ENCODE measurements at regions not wholly inside any gene's neighbourhood (a gene's known extent, or its start where the extent isn't known, plus 50 kb on each side); places are given as distances from the start of the nearest gene placed in this dataset.

DNA sequence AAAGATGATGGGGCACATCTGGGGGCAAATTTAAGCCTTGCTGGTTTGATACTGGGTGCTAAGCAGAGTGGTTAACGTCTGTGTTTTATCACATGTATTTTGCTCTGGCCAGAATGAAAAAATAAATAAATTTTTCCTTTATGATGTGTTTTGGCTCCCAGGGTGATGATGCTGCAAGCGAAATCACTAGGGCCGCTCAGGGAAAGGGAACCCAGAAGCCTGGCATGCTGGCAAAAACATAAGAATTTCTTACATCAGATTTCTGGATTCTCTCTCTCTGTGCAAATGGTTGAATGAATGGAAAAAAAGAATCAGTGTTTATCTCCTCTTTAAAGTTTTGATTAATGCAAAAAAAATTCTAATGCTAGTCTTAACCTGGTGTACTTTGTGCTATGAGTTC lies 1975.2 kb upstream of the C9orf72 start:
- TF ChIP-seq, protein P1, sequence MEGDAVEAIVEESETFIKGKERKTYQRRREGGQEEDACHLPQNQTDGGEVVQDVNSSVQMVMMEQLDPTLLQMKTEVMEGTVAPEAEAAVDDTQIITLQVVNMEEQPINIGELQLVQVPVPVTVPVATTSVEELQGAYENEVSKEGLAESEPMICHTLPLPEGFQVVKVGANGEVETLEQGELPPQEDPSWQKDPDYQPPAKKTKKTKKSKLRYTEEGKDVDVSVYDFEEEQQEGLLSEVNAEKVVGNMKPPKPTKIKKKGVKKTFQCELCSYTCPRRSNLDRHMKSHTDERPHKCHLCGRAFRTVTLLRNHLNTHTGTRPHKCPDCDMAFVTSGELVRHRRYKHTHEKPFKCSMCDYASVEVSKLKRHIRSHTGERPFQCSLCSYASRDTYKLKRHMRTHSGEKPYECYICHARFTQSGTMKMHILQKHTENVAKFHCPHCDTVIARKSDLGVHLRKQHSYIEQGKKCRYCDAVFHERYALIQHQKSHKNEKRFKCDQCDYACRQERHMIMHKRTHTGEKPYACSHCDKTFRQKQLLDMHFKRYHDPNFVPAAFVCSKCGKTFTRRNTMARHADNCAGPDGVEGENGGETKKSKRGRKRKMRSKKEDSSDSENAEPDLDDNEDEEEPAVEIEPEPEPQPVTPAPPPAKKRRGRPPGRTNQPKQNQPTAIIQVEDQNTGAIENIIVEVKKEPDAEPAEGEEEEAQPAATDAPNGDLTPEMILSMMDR (IDR thresholded peaks at IDR 0.05; ENCODE audit: low read length): no peak
- no peak for TF ChIP-seq EZH2 (IDR thresholded peaks at IDR 0.05; ENCODE audit: borderline replicate concordance, low read length)
